H1 (cell line): ENCODE measurements at regions not wholly inside any gene's neighbourhood (a gene's known extent, or its start where the extent isn't known, plus 50 kb on each side); places are given as distances from the start of the nearest gene placed in this dataset.
A peak's percentile ranks its signal among the peaks of the same experiment; 100 is the strongest.

ENCODE experiments used
- CTCF ChIA-PET: fragments of 300-600 bp; sonication (Branson Sonifier 250); formaldehyde crosslinking; loops from one replicate; lab custom pipeline; 2021; ENCODE audit not compliant: partially characterized antibody; lab: Charles Lee
- POLR2A ChIA-PET: fragments of 300-600 bp; sonication (Branson Sonifier 250); formaldehyde crosslinking; loops from one replicate; lab custom pipeline; 2021; ENCODE audit warnings: inconsistent platforms; ENCODE audit not compliant: partially characterized antibody; lab: Charles Lee
- DNase-seq, 2 experiments: peaks; one replicate each; pipeline versions ENCODE4 v3.0.0 to v3.0.0-alpha.2; 2010 to 2022; ENCODE audit warnings: low spot score in 2 of 2, low read depth in 1 of 2, mixed read lengths in 1 of 2
- FAIRE-seq: peaks from 2 replicates; lab custom pipeline; 2011; peaks lifted over from hg19 to GRCh38; lab: Jason Lieb, UNC
- H2AFZ ChIP-seq: 2 replicates; pipeline ENCODE4 v1.8.1; 2012; ENCODE audit warnings: low read length, inconsistent platforms
- H2AK5ac ChIP-seq: 2 replicates; pipeline ENCODE4 v1.6.1; 2013; ENCODE audit warnings: low read depth, low read length
- H2BK120ac ChIP-seq: replicated peaks from 2 replicates; pipeline ENCODE3; 2013; ENCODE audit warnings: low read depth, low read length, inconsistent platforms
- H2BK12ac ChIP-seq: 2 replicates; pipeline ENCODE4 v1.6.1; 2013; ENCODE audit warnings: low read depth, low read length
- H2BK15ac ChIP-seq: 2 replicates; pipeline ENCODE4 v1.6.1; 2013; ENCODE audit warnings: low read length
- H2BK20ac ChIP-seq: 2 replicates; pipeline ENCODE4 v1.6.1; 2013; ENCODE audit warnings: low read length
- H2BK5ac ChIP-seq: 2 replicates; pipeline ENCODE4 v1.6.1; 2013; ENCODE audit warnings: low read depth, low read length
- H3K14ac ChIP-seq: 2 replicates; pipeline ENCODE4 v1.6.1; 2013; ENCODE audit warnings: inconsistent platforms; ENCODE audit not compliant: insufficient read length
- H3K18ac ChIP-seq: 2 replicates; pipeline ENCODE4 v1.6.1; 2013; ENCODE audit warnings: low read length; ENCODE audit errors: extremely low read depth
- H3K23ac ChIP-seq: 2 replicates; pipeline ENCODE4 v1.6.1; 2013; ENCODE audit warnings: inconsistent platforms; ENCODE audit not compliant: insufficient read length
- H3K23me2 ChIP-seq: 2 replicates; pipeline ENCODE4 v1.6.1; 2013; ENCODE audit warnings: low read depth, low read length
- H3K27ac ChIP-seq: 2 replicates; pipeline ENCODE4 v1.6.1; 2011; ENCODE audit warnings: low read depth, low read length, inconsistent platforms
- H3K27me3 ChIP-seq, 4 experiments: replicated peaks in 1 of 4; 1 replicate in 1 of 4; 2 replicates in 3 of 4; pipeline versions ENCODE4 v1.6.1 to v1.8.1; 2011 to 2013; ENCODE audit warnings: low read length in 3 of 4, mild to moderate bottlenecking in 3 of 4, inconsistent platforms in 2 of 4, mixed read lengths in 2 of 4, moderate library complexity in 1 of 4; ENCODE audit not compliant: control insufficient read depth in 3 of 4, insufficient read depth in 3 of 4; ENCODE audit errors: extremely low read depth in 1 of 4
- H3K36me3 ChIP-seq, 4 experiments: 2 replicates each; pipeline versions ENCODE4 v1.6.1 to v1.8.1; 2011 to 2013; ENCODE audit warnings: mild to moderate bottlenecking in 4 of 4, low read length in 3 of 4, moderate library complexity in 2 of 4, control low read depth in 1 of 4, inconsistent platforms in 1 of 4; ENCODE audit not compliant: insufficient read depth in 4 of 4, control insufficient read depth in 2 of 4
- H3K4ac ChIP-seq: replicated peaks from 2 replicates; pipeline ENCODE3; 2013; ENCODE audit warnings: low read length, low read depth, mixed read lengths, inconsistent platforms; ENCODE audit not compliant: insufficient read length
- H3K4me1 ChIP-seq, 4 experiments: replicated peaks in 1 of 4; 1 replicate in 1 of 4; 2 replicates in 3 of 4; pipeline versions ENCODE4 v1.6.1 to v1.8.1; 2011 to 2013; ENCODE audit warnings: low read length in 3 of 4, inconsistent platforms in 2 of 4, mixed read lengths in 1 of 4; ENCODE audit not compliant: insufficient read depth in 4 of 4, control insufficient read depth in 3 of 4
- H3K4me2 ChIP-seq, 2 experiments: 2 replicates each; pipeline versions ENCODE4 v1.6.1 to v1.8.1; 2011 to 2013; ENCODE audit warnings: low read depth in 2 of 2, low read length in 2 of 2, control low read depth in 1 of 2, inconsistent platforms in 1 of 2, mild to moderate bottlenecking in 1 of 2; ENCODE audit not compliant: insufficient read depth in 1 of 2
- H3K4me3 ChIP-seq, 4 experiments: fragments of 200-600, 300-600 bp in 1 of 4; sonication (generic), shearing (Covaris generic), sonication (Bioruptor Twin) in 1 of 4; 2 replicates each; pipeline versions ENCODE4 v1.5.1 to v1.8.1; 2011 to 2016; ENCODE audit warnings: low read length in 4 of 4, low read depth in 3 of 4, control low read depth in 2 of 4, inconsistent platforms in 2 of 4, mild to moderate bottlenecking in 2 of 4, mixed read lengths in 1 of 4, moderate library complexity in 1 of 4; ENCODE audit not compliant: insufficient read depth in 2 of 4; ENCODE audit errors: extremely low read depth in 1 of 4
- H3K56ac ChIP-seq: replicated peaks from 2 replicates; pipeline ENCODE3; 2013; ENCODE audit warnings: low read depth, mild to moderate bottlenecking, mixed read lengths, low read length, inconsistent platforms; ENCODE audit not compliant: insufficient read length
- H3K79me1 ChIP-seq: 2 replicates; pipeline ENCODE4 v1.6.1; 2013; ENCODE audit warnings: low read depth, low read length, control low read depth
- H3K79me2 ChIP-seq, 2 experiments: 2 replicates each; pipeline versions ENCODE4 v1.6.1 to v1.8.1; 2012 to 2013; ENCODE audit warnings: low read length in 2 of 2, mild to moderate bottlenecking in 2 of 2, inconsistent platforms in 1 of 2; ENCODE audit not compliant: insufficient read depth in 2 of 2, control insufficient read depth in 1 of 2
- H3K9ac ChIP-seq, 4 experiments: replicated peaks in 1 of 4; 1 replicate in 1 of 4; 2 replicates in 3 of 4; pipeline versions ENCODE4 v1.6.1 to v1.8.1; 2011 to 2013; ENCODE audit warnings: low read depth in 3 of 4, low read length in 3 of 4, control low read depth in 2 of 4, mild to moderate bottlenecking in 2 of 4, moderate library complexity in 2 of 4, inconsistent platforms in 1 of 4; ENCODE audit errors: extremely low read depth in 1 of 4
- H3K9me3 ChIP-seq, 2 experiments: 2 replicates each; pipeline versions ENCODE4 v1.6.1 to v1.8.1; 2012 to 2013; ENCODE audit warnings: mild to moderate bottlenecking in 2 of 2, moderate library complexity in 2 of 2, control low read depth in 1 of 2, inconsistent platforms in 1 of 2, low read depth in 1 of 2, low read length in 1 of 2, mixed read lengths in 1 of 2; ENCODE audit not compliant: insufficient read depth in 2 of 2
- H4K20me1 ChIP-seq, 2 experiments: replicated peaks in 1 of 2; 2 replicates each; pipeline versions ENCODE3 to v1.8.1; 2011 to 2013; ENCODE audit warnings: inconsistent platforms in 2 of 2, low read length in 2 of 2, mild to moderate bottlenecking in 1 of 2; ENCODE audit not compliant: insufficient read depth in 2 of 2, control insufficient read depth in 1 of 2
- H4K5ac ChIP-seq: 2 replicates; pipeline ENCODE4 v1.6.1; 2013; ENCODE audit warnings: low read length, low read depth, mixed read lengths, inconsistent platforms; ENCODE audit not compliant: insufficient read length
- H4K8ac ChIP-seq: 2 replicates; pipeline ENCODE4 v1.8.0; 2013; ENCODE audit warnings: mild to moderate bottlenecking, moderate library complexity, low read length, inconsistent platforms; ENCODE audit not compliant: insufficient read depth; ENCODE audit errors: extremely low read depth
- H4K91ac ChIP-seq: replicated peaks from 2 replicates; pipeline ENCODE3; 2013; ENCODE audit warnings: low read length, mixed read lengths, inconsistent platforms; ENCODE audit not compliant: insufficient read length
- ASH2L ChIP-seq: fragments of 200-600, 300-600 bp; sonication (generic); IDR thresholded peaks from one replicate; pipeline ENCODE4 v1.7.1; 2017; ENCODE audit warnings: low read length
- BACH1 ChIP-seq: IDR thresholded peaks from 2 replicates; pipeline ENCODE4 v1.6.1; 2012; ENCODE audit warnings: low read length, improper control_type of control experiment
- BRCA1 ChIP-seq: IDR thresholded peaks from 2 replicates; pipeline ENCODE4 v1.6.1; 2012; ENCODE audit warnings: low read depth, low read length, improper control_type of control experiment
- CHD1 ChIP-seq: IDR thresholded peaks from 2 replicates; pipeline ENCODE4 v1.6.1; 2012; ENCODE audit warnings: low read depth, low read length, improper control_type of control experiment
- CREB1 ChIP-seq: IDR thresholded peaks from 2 replicates; pipeline ENCODE4 v1.6.1; 2012; ENCODE audit warnings: inconsistent platforms
- E2F6 ChIP-seq: IDR thresholded peaks from 2 replicates; pipeline ENCODE4 v1.6.1; 2012; ENCODE audit warnings: inconsistent platforms
- EGR1 ChIP-seq: IDR thresholded peaks from 2 replicates; pipeline ENCODE4 v1.6.1; 2011; ENCODE audit warnings: low read depth, low read length, borderline replicate concordance
- GABPA ChIP-seq: IDR thresholded peaks from 2 replicates; pipeline ENCODE4 v1.6.1; 2011; ENCODE audit warnings: mild to moderate bottlenecking, low read length, moderate library complexity, borderline replicate concordance; ENCODE audit not compliant: insufficient read depth
- GTF2F1 ChIP-seq: IDR thresholded peaks from 2 replicates; pipeline ENCODE4 v1.6.1; 2012; ENCODE audit warnings: low read depth, low read length, improper control_type of control experiment, borderline replicate concordance
- JUN ChIP-seq: IDR thresholded peaks from 2 replicates; pipeline ENCODE4 v1.6.1; 2011; ENCODE audit warnings: low read depth, mild to moderate bottlenecking, improper control_type of control experiment, low read length
- KDM1A ChIP-seq: fragments of 200-600, 300-600 bp; sonication (generic); IDR thresholded peaks from 2 replicates; pipeline ENCODE4 v1.7.1; 2016; ENCODE audit warnings: mild to moderate bottlenecking, low read length, borderline replicate concordance
- KDM5A ChIP-seq: fragments of 200-600 bp; IDR thresholded peaks from 2 replicates; pipeline ENCODE4 v1.7.1; 2012; ENCODE audit warnings: mild to moderate bottlenecking, low read length, inconsistent platforms, mixed read lengths
- MAFK ChIP-seq: IDR thresholded peaks from 2 replicates; pipeline ENCODE4 v1.6.1; 2012; ENCODE audit warnings: low read depth, mild to moderate bottlenecking, improper control_type of control experiment, low read length
- POLR2A ChIP-seq, 2 experiments: IDR thresholded peaks; 1 replicate in 1 of 2; 2 replicates in 1 of 2; pipeline ENCODE4 v1.6.1; 2011; ENCODE audit warnings: low read depth in 2 of 2, low read length in 2 of 2, mild to moderate bottlenecking in 2 of 2; ENCODE audit errors: control extremely low read depth in 1 of 2
- RFX5 ChIP-seq: IDR thresholded peaks from 2 replicates; pipeline ENCODE4 v1.6.1; 2011; ENCODE audit warnings: low read depth, low read length, improper control_type of control experiment, borderline replicate concordance
- SIX5 ChIP-seq: IDR thresholded peaks from 2 replicates; pipeline ENCODE4 v1.6.1; 2011; ENCODE audit warnings: mild to moderate bottlenecking, low read depth, low read length
- SP4 ChIP-seq: IDR thresholded peaks from 2 replicates; pipeline ENCODE4 v1.6.1; 2012; ENCODE audit warnings: low read length, inconsistent platforms
- WGBS, 2 experiments: shearing (Covaris generic) in 1 of 2; methylation state at CpG; one replicate each; pipeline versions ENCODE4 v1.1.6 to v1.1.7; 2013 to 2015; ENCODE audit warnings: low lambda C conversion rate in 2 of 2, mixed read lengths in 2 of 2, inconsistent platforms in 1 of 2, low coverage in 1 of 2, missing lambda C conversion rate in 1 of 2; ENCODE audit not compliant: insufficient replicate concordance in 2 of 2, insufficient coverage in 1 of 2, insufficient read length in 1 of 2; ENCODE audit errors: extremely low coverage in 1 of 2, missing lambda C conversion rate in 1 of 2; 5-methylcytosine and 5-hydroxymethylcytosine counted together

- no peak overlapping the region for H3K4ac ChIP-seq
- no peak overlapping the region for H3K18ac ChIP-seq
- H3K79me2 ChIP-seq = no peaks in the 10 kb centered on the region
- no peaks in the 10 kb centered on the region for H3K23me2 ChIP-seq
- DNase-seq = no peak
- CTCF ChIA-PET = interaction anchor here (1.2 kb wide), 1 partner anchor 29 kb away, joined by 3 read pairs; no protein-coding TSS in a partner anchor
- POLR2A ChIA-PET = no interaction called here
- H3K4me1 ChIP-seq = peaks cover 0 to 17% (median 10%) of the 10 kb centered on the region in 4 experiments; a peak in 6 of 7 replicates
- H2BK12ac ChIP-seq = no peak overlapping the region
- no peak overlapping the region for H3K23ac ChIP-seq
- no peaks in the 10 kb centered on the region for H3K9me3 ChIP-seq
- H2BK120ac ChIP-seq = no peak overlapping the region
- H3K27me3 ChIP-seq = no peaks in the 10 kb centered on the region
- no peak overlapping the region for H3K9ac ChIP-seq
- no peak overlapping the region for H3K27ac ChIP-seq
- H4K8ac ChIP-seq = no peak overlapping the region
- H2BK15ac ChIP-seq = peak overlapping the region; percentile 53; the same call in 1 of the 2 replicates
- H2AFZ ChIP-seq = no peak overlapping the region
- no peaks in the 10 kb centered on the region for H3K36me3 ChIP-seq
- no peak overlapping the region for H2AK5ac ChIP-seq
- H3K4me2 ChIP-seq = no peak overlapping the region
- H3K4me3 ChIP-seq = no peak overlapping the region
- no peak overlapping the region for H4K5ac ChIP-seq
- 95% methylated on average over 13 of the region's 13 CpGs; no CpG with 5 or more reads in 1 of the 2 experiments for WGBS, 2 experiments
- H3K14ac ChIP-seq = no peak overlapping the region
- no peaks in the 10 kb centered on the region for H3K79me1 ChIP-seq
- H4K91ac ChIP-seq = no peak overlapping the region
- FAIRE-seq = no peak
- H2BK20ac ChIP-seq = no peak overlapping the region
- no peak overlapping the region for H3K56ac ChIP-seq
- H4K20me1 ChIP-seq = no peaks in the 10 kb centered on the region
- no peak overlapping the region for H2BK5ac ChIP-seq
- no peak for TF ChIP-seq MAFK
- no peak for TF ChIP-seq SP4
- TF ChIP-seq EGR1 = no peak
- TF ChIP-seq KDM5A = no peak
- TF ChIP-seq BRCA1 = no peak
- TF ChIP-seq ASH2L = no peak
- no peak for TF ChIP-seq RFX5
- TF ChIP-seq GABPA = no peak
- no peak for TF ChIP-seq POLR2A (IDR thresholded peaks at IDR 0.05; ENCODE audit: control extremely low read depth in 1 of 2, low read depth in 2 of 2, low read length in 2 of 2)
- TF ChIP-seq E2F6 = no peak
- no peak for TF ChIP-seq BACH1
- TF ChIP-seq CHD1 = no peak
- TF ChIP-seq JUN = no peak
- TF ChIP-seq SIX5 = no peak
- no peak for TF ChIP-seq KDM1A
- TF ChIP-seq CREB1 = no peak
- TF ChIP-seq GTF2F1 = no peak
Measured at GRCh38 chr10:130747946-130748345, 563.6 kb downstream of the TCERG1L start.
